Esophagus muscularis mucosa (tissue), 3 donors: ENCODE measurements at regions not wholly inside any gene's neighbourhood (a gene's known extent, or its start where the extent isn't known, plus 50 kb on each side); places are given as distances from the start of the nearest gene placed in this dataset.

Source experiments
- POLR2A ChIP-seq: fragments of 450-650 bp; IDR thresholded peaks from one replicate; pipeline ENCODE4 v1.6.1; 2017; ENCODE audit warnings: antibody characterized with exemption, moderate library complexity, mild to moderate bottlenecking, low read depth
- TF ChIP-seq, protein P1 (sequence below), 3 experiments: fragments of 200-600 bp in 2 of 3; fragments of 450-650 bp in 1 of 3; sonication (generic) in 2 of 3; IDR thresholded peaks; one replicate each; pipeline ENCODE4 v1.5.1; 2017 to 2019; ENCODE audit warnings: antibody characterized with exemption in 3 of 3, mild to moderate bottlenecking in 2 of 3, moderate library complexity in 1 of 3

- TF ChIP-seq, protein P1, sequence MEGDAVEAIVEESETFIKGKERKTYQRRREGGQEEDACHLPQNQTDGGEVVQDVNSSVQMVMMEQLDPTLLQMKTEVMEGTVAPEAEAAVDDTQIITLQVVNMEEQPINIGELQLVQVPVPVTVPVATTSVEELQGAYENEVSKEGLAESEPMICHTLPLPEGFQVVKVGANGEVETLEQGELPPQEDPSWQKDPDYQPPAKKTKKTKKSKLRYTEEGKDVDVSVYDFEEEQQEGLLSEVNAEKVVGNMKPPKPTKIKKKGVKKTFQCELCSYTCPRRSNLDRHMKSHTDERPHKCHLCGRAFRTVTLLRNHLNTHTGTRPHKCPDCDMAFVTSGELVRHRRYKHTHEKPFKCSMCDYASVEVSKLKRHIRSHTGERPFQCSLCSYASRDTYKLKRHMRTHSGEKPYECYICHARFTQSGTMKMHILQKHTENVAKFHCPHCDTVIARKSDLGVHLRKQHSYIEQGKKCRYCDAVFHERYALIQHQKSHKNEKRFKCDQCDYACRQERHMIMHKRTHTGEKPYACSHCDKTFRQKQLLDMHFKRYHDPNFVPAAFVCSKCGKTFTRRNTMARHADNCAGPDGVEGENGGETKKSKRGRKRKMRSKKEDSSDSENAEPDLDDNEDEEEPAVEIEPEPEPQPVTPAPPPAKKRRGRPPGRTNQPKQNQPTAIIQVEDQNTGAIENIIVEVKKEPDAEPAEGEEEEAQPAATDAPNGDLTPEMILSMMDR (IDR thresholded peaks at IDR 0.05) = no peak
- no peak for TF ChIP-seq POLR2A
Observed at GRCh38 chr12:83793616-83794015, 1106.9 kb downstream of the TMTC2 start.
